ENCODE measurements at regions not wholly inside any gene's neighbourhood (a gene's known extent, or its start where the extent isn't known, plus 50 kb on each side); places are given as distances from the start of the nearest gene placed in this dataset.
"Not testable (repeated sequence)": the region's sequence is repeated elsewhere in the genome, so short reads cannot be mapped to it uniquely, and the experiment has no call there.

DNA sequence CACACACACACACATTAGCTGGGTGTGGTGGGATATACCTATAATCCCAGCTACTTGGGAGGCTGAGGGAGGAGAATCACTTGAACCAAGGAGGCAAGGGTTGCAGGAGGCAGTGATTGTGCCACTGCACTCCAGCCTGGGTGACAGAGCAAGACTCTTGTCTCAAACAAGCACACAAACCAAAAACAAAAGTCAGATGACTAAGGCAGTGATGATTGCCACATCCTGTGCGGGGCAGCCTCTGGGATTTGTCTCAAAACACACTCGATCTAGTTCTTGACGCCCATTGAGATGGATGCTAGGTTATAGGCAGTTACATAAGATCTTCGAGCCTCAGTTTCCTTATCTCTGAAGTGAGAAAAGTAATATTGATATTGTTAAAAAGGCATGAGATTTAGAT, 57.8 kb upstream of the NBPF8 start:
- DNase-seq, result peak; percentile 70

DNA sequence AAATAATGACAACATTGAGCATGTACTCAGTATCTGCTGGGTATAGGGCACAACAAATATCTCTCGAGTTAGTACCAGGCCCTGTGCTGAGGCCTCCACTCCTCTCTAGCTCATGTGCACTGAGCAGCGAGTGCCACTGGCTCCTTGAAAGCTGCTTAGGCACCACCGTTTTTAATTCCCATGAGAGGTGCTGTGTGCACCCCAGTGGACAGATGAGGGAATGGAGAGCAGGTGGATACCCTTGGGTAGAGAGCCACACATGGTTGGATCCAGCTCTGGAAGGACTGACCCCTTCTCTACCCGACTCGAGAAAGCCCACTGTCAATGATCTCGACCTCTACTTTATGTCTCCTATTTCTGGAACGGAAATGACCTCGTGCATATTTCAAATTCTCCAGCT, 58.7 kb upstream of the NBPF8 start:
- DNase-seq, result not testable (repeated sequence)

DNA sequence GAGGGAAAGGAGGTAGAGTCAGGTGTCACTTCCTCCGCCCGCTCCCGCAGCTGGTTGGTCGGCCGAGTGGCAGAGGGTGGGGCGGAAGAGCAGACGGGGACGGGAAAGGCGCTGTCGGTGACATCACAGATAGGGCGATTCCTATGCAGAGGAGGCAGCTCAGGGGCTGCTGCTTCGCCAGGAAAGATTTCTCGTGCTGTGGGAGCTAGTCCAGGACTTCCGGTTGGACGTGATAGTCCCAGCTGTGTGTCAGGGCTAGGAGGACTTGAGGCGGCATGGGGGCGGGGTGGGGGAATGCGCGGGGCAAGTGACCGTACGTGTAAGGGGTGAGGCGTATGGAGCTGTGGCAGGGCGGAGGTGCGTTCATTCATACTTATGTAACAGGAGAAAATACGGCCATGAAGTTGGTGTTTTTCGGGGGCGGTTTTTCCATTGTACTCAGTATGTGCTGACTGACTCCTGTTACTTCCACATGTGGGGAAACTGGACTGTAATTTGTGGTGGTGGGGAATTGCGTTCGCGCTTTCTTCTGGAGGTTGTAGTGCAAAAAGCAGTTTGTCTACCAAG, 60.1 kb upstream of the NBPF8 start:
- peak; percentile 75 for DNase-seq

DNA sequence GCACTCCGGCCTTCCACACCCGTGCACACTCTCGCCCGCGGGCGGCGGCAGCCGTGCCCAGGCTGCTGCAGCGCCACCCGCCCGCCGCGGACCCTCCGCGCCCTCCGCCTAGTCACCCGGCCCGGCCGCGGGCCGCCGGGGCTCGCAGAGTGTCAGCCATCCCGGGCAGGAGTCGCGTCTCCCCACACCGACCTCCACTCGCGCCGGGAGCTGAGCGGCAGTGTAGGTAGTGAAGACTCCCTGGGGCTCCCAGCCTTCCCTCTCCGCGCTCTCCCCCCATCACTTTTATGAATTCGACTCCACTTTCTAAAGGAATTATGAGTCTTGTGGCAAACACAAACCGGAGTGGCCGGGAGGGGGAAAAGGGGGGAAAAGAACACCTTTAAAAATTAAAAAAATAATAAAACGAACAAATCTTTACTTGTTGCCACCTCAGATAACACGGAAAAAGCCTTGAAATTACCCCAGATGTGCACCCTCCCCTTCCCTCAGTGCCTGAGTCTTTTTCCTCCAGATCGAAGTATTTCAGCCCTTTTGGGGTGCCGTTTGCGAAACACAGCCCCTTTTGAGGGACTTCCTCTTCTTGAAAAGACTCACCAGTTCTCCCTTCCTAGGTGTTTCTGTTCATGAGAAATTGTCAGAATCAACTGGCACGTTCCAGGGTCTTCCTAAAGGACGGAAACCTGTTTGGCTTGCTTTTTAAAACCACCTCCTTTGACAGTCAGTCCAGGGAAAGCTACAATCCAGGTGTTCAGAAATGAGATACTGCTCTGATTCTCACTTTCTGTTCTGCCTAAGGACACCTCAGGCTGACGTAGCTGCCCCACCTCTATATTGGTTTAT, 72.4 kb upstream of the NBPF8 start:
- DNase-seq, result not testable (repeated sequence)

DNA sequence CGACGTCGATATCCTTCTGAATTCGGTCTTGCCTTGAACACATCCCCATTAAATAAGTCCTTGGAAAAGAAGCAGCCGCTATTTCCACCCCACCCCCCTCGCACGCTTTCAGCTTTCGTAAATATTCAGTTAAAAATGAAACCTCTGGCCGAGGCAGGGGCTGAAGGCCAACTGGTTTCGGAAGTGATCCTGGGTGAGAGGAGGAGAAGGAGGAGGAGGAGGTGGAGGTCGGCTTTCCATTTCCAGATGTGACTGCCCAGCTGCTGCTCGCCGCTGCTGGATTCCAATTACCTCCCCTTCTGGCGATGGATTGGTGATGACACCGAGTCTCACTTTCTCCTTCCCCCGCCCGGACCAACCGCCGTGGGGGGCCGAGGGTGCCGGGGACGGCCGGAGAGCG, 73.1 kb upstream of the NBPF8 start:
- DNase-seq, result not testable (repeated sequence)

DNA sequence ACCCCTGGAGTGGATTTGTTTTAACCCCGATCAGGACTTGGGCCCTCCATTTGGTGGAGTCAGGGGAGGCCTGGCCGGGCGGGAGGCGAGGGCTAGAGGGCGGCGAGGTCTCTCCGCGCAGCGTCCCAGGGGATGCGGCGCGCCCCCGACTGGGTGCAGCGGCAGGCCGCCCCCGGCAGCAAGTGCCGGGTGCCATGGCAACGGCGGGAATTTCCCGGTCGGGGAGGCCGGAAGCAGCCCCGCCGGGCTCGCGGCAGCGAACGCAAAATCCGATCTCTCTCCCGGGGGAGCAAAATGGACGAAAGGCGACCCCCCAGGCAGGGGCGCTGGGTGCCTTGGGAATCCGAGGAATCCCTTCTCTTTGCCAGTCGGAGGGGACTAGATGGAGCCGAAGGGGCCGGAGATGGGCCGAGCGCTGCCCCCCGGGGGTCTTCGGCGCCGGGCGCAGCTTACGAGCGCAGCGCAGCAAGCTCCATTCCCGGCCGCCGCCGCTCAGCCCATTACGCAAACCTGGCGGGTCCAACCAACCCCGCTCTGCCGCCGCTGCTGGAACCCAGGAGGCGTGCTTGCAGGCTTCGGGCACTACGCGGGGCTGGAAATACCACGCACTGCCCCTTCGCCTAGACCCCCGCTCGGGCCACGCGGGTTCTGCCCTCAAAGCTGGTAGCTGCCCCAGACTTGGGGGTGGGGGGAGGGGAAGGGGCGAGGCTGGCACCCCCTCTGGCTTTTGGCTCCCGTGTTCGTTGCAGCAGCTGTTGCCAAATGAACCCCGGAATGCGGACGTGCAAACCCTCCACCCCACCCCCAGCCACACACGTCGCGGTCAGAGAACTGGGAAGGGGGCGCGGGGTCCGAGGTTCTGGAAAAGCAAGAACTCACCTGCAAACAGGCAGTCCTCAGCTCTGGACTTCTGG, 73.7 kb upstream of the NBPF8 start:
- not testable (repeated sequence) for DNase-seq

DNA sequence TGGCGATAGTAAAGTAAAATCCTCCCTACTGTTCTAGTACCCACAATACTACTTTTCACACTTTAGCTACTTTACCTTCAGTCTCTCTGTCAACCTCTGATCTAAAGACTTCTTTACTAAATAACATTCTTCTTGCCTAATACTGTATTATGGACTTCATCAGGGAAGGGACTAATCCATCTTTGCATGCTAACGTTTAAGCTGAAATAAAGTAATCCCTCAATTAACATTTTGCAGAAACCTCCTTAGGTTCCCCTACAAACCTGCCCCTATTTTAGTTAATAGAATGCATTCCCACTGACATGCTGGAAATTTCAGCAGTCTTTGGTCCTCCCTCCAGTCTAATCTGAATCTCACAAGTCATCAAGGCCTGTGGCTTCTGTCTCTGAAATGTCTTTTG, 99.1 kb upstream of the NBPF8 start:
- not testable (repeated sequence) for DNase-seq

DNA sequence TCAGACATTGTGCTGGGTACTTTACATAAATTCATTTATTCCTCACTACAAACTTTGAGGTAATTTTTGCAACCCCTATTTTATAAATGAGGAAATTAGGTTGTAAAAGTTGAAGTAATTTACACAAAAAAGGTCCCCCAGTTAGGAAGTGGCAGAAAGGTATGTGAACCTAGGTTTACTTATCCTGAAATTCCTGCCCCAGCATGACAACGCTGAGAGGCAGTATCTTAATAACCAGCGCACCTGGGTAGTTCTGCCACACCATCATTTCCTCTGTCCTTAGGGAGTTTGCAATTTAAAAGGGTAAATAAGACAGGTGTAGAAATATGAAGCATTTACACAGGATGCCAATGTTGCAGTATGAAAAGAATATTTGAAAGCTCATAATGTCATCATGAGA, 102.9 kb upstream of the NBPF8 start:
- not testable (repeated sequence) for DNase-seq

DNA sequence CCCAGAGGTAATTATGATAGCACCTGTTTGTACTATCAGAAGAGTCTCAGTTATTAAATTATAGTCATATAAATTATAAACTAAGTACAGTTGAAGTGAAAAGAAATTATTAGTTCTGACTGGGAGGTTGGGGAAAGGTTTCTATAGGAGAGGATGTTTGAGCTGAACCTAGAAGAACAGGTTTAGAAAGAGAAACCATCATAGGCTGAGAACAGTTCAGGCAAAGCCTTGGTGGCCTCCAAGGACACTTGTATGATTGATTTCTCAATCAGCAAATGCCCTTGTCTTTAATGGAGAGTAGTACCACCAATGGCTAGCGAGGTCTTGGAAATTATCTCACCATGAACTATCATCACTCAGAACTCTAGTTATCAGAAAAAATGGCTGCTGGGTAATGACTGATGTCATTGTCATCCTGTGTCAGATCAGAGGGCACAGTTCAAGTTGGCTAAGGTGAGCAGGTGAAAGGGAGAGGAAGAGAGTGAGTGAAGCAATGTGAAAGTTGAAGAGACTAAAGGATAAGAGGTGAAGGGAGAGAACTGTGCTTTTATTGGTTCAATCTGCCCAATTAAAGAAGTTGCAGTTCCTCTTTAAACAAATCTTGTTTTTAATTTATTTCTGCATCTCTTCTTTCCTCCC, 105.8 kb upstream of the NBPF8 start:
- not testable (repeated sequence) for DNase-seq

DNA sequence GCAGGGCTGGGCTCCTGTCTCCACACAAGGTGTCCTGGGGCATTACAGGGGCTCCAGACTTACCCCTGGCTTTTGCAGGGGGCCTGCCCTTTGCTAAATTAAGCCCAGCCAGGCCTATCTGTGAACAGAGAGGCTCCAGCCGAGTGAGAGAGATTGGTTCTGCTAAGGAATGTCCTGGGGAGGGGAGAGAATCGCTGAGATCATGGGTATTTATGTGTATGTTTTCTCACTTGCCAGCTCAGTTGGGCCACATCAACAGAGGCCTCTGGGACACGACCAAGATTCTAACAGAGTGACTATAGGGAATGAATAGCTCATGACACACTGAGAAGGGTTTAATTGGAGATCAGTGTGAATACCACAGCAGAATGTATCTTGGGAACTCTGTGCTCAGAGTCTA, 109.8 kb upstream of the NBPF8 start:
- DNase-seq, result not testable (repeated sequence)

DNA sequence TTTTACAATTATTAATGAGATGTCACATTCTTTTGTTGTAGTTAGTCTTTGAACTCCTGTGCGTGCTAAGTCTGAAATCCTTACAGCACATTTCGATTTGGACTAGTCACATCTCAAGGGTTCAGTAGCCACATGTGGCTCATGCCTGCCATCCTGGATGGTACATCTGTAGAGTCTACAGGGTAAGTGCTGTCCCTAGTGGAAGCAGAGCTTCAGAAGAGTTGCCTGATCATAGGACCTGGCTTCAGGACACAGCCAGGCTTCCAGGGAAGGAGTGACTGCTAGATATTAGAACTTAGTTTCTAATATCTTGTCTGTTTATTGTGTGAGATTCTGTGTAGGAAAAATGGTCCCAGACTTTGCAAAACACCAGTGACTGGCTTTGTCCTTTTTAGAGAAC, 110.5 kb upstream of the NBPF8 start:
- DNase-seq, result not testable (repeated sequence)

DNA sequence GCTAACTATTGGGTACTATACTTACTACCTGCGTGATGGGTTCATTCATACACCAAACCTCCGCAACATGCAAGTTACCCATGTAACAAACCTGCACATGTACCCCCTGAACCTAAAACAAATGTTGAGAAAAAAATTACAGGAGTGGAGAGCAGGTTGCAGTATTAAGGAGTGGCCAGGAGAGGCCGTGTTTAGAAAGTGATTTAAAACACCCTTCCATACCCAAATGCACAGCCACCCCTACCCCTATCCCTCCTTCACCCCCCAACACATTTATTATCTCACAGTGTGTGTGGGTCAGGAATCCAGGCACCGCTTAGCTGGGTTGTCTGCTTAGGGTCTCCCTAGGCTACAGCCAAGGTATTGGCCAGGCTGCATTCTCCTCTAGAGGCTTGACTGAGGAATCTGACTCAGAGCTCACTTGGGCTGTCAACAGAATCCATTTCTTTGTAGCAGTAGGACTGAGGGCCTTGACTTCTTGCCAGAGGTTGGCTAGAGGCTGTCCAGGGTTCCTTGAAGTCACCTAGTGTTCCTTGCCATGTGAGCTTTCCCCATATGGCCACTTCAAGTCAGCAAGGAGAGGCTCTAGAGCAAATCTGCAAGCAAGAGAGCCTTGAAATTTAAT, 115.3 kb upstream of the NBPF8 start:
- DNase-seq, result not testable (repeated sequence)

DNA sequence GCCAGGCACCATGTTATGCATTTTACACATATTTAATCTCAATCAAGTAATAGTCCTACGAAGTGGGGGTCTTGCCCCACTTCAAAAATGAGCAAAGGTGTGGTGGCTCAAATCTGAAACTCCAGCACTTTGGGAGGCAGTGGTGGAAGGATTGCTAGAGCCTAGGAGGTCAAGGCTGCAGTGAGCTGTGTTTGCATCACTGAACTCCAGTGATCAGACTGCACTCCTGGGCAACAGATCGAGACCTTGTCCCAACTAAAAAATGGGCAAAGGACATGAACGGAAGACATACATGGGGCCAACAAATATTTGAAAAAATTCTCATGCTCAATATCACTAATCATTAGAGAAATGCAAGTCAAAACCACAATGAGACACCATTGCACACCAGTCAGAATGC, 116.3 kb upstream of the NBPF8 start:
- DNase-seq, result not testable (repeated sequence)

DNA sequence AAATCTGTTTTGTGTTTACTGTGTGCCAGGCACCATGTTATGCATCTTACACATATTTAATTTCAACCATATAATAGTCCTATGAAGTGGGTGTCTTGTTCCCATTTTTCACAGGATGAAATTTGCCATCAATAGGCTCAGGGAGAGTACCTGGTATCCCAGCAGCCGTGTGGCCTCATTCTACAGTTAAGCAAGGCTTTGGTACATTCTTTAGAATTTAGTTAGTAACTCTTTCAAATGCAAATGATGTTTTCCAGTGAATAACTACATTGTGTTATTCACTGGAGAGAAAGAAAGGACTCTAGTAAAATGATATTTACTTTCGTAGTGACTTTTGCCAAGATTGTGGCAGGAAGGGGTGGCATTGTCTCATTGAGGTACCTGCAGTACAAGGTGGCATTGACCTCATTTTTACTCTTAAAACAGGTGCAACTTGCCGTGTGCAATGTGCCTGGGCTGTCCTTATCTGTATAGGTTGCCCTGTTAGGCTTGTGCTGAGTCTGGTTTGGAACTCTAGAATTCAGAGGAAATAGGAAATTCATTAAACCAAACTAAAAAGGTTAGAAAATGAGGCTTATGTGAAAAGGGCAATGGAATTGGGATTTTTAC, 117.4 kb upstream of the NBPF8 start:
- DNase-seq, result not testable (repeated sequence)

DNA sequence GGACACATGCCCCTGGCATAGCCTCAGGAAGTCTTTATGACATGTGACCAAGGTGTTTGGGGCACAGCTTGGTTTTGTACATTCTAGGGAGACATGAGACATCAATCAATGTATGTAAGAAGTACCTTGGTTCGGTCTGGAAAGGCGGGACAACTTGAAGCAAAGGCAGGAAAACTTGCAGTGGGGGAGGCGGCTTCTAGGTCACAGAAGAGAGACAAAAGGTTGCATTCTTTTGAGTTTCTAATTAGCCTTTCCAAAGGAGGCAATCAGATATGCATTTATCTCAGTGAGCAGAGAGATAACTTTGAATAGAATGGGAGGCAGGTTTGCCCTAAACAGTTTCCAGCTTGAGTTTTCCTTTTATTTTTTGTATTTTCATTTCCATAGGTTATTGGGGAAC, 113.8 kb upstream of the SEC22B start:
- not testable (repeated sequence) for DNase-seq

DNA sequence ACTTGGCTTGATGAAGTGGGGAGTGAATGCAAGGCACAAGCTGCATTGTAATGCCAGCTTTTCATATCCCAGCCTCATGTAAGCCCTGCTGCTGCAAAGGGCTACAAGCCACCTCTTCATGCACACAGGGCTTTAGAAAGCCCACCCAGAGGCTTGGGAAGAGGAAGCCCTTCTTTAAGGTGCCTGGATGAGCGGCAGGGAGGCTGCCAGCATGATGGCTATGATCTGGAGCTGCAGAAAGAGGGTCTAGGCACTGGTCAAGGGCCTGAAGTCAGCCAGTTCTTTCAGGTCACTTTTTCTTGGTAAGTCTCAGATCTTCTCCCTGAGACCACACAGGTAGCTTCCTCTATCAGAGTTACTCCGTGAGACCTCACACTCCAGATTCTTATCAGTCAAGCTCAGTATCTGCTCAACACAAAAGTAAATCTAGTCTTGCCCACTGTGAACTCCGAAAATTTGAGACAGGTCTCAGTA, 113.3 kb upstream of the SEC22B start:
- DNase-seq, result not testable (repeated sequence)

DNA sequence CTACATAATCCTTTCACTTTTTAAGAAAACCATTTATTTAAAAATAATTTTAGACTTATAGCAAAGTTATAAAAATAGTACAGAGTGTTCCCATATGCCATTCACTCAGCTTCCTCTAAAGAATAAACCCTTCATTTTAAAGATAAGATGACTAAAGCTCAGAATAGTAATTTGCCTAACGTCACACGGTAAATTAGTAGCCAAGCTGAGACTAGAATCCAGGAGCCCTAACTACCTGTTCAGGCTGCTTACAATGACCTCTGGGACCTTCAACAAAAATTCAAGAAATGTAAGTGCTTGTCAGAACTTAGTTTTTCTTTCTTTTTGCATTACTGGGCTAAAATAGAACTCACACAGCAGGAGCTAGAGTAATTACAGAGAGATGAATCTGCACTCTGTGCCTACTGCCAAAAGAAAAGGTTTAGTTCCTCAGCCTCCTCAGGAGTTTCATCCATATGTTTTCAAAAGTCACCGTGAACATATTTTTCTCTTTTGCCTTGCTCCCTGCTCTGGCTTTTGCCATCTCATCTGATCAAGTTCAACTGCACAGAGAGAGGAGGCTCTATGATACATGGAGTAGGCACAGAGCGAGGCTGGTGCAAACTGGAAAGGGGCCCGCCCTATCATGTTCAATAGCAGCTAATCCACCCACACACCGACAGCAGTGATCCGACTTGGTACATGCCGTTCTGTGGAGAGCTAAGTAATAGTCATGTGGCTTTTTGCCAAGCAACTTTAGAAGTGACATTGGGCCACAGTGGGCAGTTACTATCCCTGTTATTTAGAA, 112.7 kb upstream of the SEC22B start:
- not testable (repeated sequence) for DNase-seq

DNA sequence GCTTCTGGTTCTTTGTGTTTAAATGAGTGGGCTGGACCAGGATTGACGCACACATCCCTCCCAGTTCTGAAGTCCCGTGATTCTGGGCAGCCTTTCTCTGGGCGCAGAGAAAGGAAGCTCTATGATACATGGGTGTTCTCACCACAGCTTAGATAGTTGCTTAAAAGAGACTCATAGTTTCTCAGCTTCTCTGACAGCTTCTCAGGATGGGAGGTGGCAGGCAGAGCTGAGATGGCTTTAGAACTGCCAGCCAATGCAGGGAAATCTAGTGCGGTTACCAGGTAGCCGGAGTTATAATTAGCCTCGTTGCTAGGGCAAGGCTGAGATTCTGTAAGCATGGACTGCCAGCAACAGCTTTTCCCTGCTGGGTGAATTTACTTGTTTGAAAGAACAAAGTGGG, 111.8 kb upstream of the SEC22B start:
- DNase-seq, result not testable (repeated sequence)

DNA sequence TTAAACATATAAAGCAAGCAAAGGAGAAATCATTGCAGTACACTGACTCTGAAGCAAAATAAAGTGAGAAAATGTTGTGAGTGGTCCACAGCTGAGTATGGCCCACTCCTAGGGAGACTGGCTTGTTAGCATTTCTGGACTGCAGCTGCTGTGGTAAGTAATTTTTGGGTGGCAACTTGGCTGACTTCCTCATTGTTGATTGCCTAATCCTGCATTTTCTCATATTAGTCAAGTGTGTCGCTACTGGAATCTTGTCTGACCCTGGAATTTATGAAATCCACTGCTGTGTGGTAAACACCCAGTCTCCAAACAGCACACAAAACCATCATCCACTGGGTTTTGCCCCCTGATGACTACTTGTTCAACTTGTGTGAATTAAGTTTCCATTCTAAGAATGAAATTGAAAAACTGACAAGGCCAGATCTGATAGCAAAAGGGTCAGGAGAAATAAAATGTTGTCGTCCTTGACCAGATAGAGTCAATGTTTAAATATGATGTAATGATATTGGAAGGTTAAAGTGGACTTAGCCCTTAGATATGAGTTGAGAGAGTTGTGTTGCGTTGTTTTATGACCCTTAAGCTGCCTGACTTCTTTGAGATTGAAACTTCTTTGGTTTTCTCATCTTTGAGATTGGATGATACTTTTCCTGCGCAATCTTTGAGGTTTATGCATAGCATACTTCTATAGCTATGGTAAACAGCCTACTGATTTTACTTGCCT, 106.6 kb upstream of the SEC22B start:
- DNase-seq, result not testable (repeated sequence)

DNA sequence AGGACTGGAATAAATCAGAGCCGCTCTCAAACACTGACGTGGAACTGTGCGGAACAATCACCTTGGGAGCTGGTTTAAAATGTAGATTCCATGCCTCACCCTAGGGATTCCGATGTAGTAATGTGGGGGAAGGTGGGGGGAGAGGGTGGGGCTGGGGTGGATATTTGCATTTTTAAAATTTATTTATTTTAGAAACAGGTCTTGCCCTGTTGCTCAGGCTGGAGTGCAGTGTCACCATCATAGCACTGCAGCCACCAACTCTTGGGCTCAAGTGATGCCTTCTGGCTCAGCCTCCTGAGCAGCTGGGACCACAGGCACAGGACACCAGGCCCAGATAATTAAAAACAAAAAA, 101.9 kb upstream of the SEC22B start:
- not testable (repeated sequence) for DNase-seq

Data from MV-4-11 (cell line).